ENCODE measurements at regions not wholly inside any gene's neighbourhood (a gene's known extent, or its start where the extent isn't known, plus 50 kb on each side); places are given as distances from the start of the nearest gene placed in this dataset.

DNA sequence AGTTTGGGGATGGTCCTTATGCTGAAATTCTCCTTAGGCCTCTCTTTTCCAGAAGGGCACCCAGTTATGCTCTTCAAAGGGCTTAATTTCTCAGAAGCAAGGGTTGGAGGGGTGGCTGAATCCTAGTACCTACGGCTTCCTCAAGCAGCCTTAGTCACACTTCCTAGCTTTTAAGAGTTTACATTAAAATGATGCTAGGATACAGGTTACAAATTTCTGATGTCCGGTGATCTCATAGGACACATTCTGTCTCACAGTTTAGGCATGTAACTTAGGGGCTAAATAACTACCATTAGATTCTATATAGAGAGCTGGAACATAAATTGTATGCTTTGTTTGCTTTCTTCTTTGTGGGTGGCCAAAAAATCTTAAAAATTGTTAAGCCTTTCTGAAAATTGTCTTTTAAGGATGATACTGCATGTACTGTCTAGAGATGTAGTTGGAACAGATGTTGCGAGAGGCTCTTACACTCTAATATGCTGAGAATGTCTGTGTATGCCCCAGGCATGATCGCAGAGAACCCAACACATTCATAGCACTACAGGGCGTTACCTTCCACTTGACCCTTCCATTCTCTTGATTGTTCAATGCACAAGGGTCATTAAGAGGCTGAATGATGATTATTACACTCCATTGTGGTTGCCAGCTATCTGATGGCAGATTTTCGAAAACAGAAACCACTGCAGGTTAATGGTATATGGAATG, 139.1 kb downstream of the TMEM38B start:
- TF ChIP-seq ZBTB7A (IDR thresholded peaks at IDR 0.05; ENCODE audit: low read depth) = no peak
- TF ChIP-seq YY1 (IDR thresholded peaks at IDR 0.05; ENCODE audit: low read depth) = no peak
- TF ChIP-seq FOXM1 (IDR thresholded peaks at IDR 0.05; ENCODE audit: borderline replicate concordance, low read depth) = no peak

GRCh38 chr9:105834404-105834803, 140.1 kb downstream of the TMEM38B start:
- no peak for TF ChIP-seq CEBPB (IDR thresholded peaks at IDR 0.05)
- TF ChIP-seq YY1 (IDR thresholded peaks at IDR 0.05; ENCODE audit: low read depth) = no peak

DNA sequence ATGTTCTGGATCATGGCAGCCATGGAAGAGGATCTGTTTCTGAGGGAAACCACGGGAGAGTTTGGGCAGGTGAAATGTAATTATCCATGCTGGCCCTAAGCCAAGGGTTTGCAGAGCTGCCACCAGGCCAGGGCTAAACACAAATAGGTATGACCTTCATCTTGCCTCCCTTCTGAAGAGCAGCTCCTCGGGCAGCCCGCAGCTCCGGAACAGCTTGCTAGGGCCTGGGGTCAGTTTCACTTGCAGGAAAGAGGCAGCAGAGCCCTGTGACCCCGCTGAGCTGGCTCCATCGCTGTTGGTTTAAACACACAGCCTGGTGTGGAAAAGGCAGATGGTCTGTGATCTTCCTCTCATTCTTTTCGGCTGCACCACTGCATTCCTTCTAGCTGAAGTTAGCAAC, 141.4 kb downstream of the TMEM38B start:
- TF ChIP-seq USF1 (IDR thresholded peaks at IDR 0.05) (no peak), CEBPB (IDR thresholded peaks at IDR 0.05) (no peak), ZBTB7A (IDR thresholded peaks at IDR 0.05; ENCODE audit: low read depth) (no peak), EP300 (IDR thresholded peaks at IDR 0.05; ENCODE audit: borderline replicate concordance) (no peak), FOXM1 (IDR thresholded peaks at IDR 0.05; ENCODE audit: borderline replicate concordance, low read depth) (no peak), REST (IDR thresholded peaks at IDR 0.05; ENCODE audit: low read depth) (no peak)
- TF ChIP-seq, protein P1, sequence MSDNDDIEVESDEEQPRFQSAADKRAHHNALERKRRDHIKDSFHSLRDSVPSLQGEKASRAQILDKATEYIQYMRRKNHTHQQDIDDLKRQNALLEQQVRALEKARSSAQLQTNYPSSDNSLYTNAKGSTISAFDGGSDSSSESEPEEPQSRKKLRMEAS (IDR thresholded peaks at IDR 0.05) = no peak

GRCh38 chr9:105836936-105837660, 142.8 kb downstream of the TMEM38B start:
- TF ChIP-seq EP300 (IDR thresholded peaks at IDR 0.05; ENCODE audit: borderline replicate concordance) (no peak), TEAD4 (IDR thresholded peaks at IDR 0.05) (no peak), TAF1 (IDR thresholded peaks at IDR 0.05; ENCODE audit: low read depth) (no peak), CREB1 (IDR thresholded peaks at IDR 0.05; ENCODE audit: low read depth) (no peak), USF1 (IDR thresholded peaks at IDR 0.05) (no peak), NFIC (IDR thresholded peaks at IDR 0.05) (no peak), REST (IDR thresholded peaks at IDR 0.05; ENCODE audit: low read depth) (no peak), CEBPB (IDR thresholded peaks at IDR 0.05) (no peak), RAD21 (IDR thresholded peaks at IDR 0.05; ENCODE audit: low read depth) (no peak), TCF12 (IDR thresholded peaks at IDR 0.05; ENCODE audit: low read depth) (no peak), ZBTB7A (IDR thresholded peaks at IDR 0.05; ENCODE audit: low read depth) (no peak), FOXM1 (IDR thresholded peaks at IDR 0.05; ENCODE audit: borderline replicate concordance, low read depth) (no peak)
- TF ChIP-seq, protein P1 (IDR thresholded peaks at IDR 0.05) = no peak

GRCh38 chr9:105841562-105841961, 147.2 kb downstream of the TMEM38B start:
- TF ChIP-seq FOXM1 (IDR thresholded peaks at IDR 0.05; ENCODE audit: borderline replicate concordance, low read depth) (no peak), USF1 (IDR thresholded peaks at IDR 0.05) (no peak), EP300 (IDR thresholded peaks at IDR 0.05; ENCODE audit: borderline replicate concordance) (no peak), TAF1 (IDR thresholded peaks at IDR 0.05; ENCODE audit: low read depth) (no peak), RAD21 (IDR thresholded peaks at IDR 0.05; ENCODE audit: low read depth) (no peak), NFIC (IDR thresholded peaks at IDR 0.05) (no peak), CEBPB (IDR thresholded peaks at IDR 0.05) (no peak), TCF12 (IDR thresholded peaks at IDR 0.05; ENCODE audit: low read depth) (no peak), ZBTB7A (IDR thresholded peaks at IDR 0.05; ENCODE audit: low read depth) (no peak), YY1 (IDR thresholded peaks at IDR 0.05; ENCODE audit: low read depth) (no peak), EGR1 (IDR thresholded peaks at IDR 0.05) (no peak), CREB1 (IDR thresholded peaks at IDR 0.05; ENCODE audit: low read depth) (no peak), REST (IDR thresholded peaks at IDR 0.05; ENCODE audit: low read depth) (no peak)
- TF ChIP-seq, protein P1 (IDR thresholded peaks at IDR 0.05) = no peak
